SK-N-SH treated with all-trans-retinoic acid at 6 μM for 48 hours (cell line): ENCODE measurements at regions not wholly inside any gene's neighbourhood (a gene's known extent, or its start where the extent isn't known, plus 50 kb on each side); places are given as distances from the start of the nearest gene placed in this dataset.
A peak's percentile ranks its signal among the peaks of the same experiment; 100 is the strongest.

Experiments
- ATAC-seq: fragments of 200-7000 bp; cut with Tn5 transposase; 3 replicates; pipeline ENCODE4 v1.9.1; 2020; ENCODE audit warnings: mild to moderate bottlenecking, moderate library complexity
- ARNTL ChIP-seq: fragments of 450-650 bp; formaldehyde crosslinking; IDR thresholded peaks from 2 replicates; pipeline ENCODE4 v1.5.0; 2020; ENCODE audit warnings: low read depth, mild to moderate bottlenecking, moderate library complexity, borderline replicate concordance
- ESRRG ChIP-seq: fragments of 250-450 bp; sonication (Bioruptor Pico); IDR thresholded peaks from 2 replicates; pipeline ENCODE4 v1.6.1; 2021; ENCODE audit warnings: mild to moderate bottlenecking
- GLIS3 ChIP-seq: fragments of 250-450 bp; sonication (Bioruptor Pico); IDR thresholded peaks from 2 replicates; pipeline ENCODE4 v1.5.0; 2020; ENCODE audit warnings: mild to moderate bottlenecking, moderate library complexity
- ISL1 ChIP-seq: fragments of 250-450 bp; sonication (Bioruptor Pico); IDR thresholded peaks from 2 replicates; pipeline ENCODE4 v2.1.2; 2022; ENCODE audit warnings: mild to moderate bottlenecking, moderate library complexity
- OSR1 ChIP-seq: fragments of 250-450 bp; sonication (Bioruptor Pico); IDR thresholded peaks from 2 replicates; pipeline ENCODE4 v1.8.0; 2022; ENCODE audit warnings: moderate library complexity, mild to moderate bottlenecking, inconsistent platforms
- TCF4 ChIP-seq: fragments of 250-450 bp; sonication (Bioruptor Pico); IDR thresholded peaks from 2 replicates; pipeline ENCODE4 v1.8.0; 2021; ENCODE audit warnings: mild to moderate bottlenecking, moderate library complexity, borderline replicate concordance
- ZC3H10 ChIP-seq: fragments of 250-450 bp; sonication (Bioruptor Pico); IDR thresholded peaks from 2 replicates; pipeline ENCODE4 v1.5.1; 2021; ENCODE audit warnings: mild to moderate bottlenecking, moderate library complexity
- ZFP3 ChIP-seq: fragments of 250-450 bp; sonication (Bioruptor Pico); IDR thresholded peaks from 2 replicates; pipeline ENCODE4 v1.5.0; 2020; ENCODE audit warnings: mild to moderate bottlenecking, moderate library complexity
- ZNF565 ChIP-seq: fragments of 450-650 bp; formaldehyde crosslinking; conservative IDR thresholded peaks from 2 replicates; pipeline ENCODE4 v1.5.0; 2020; ENCODE audit warnings: low read depth, mild to moderate bottlenecking, moderate library complexity
- ZNF8 ChIP-seq: fragments of 450-650 bp; formaldehyde crosslinking; IDR thresholded peaks from 2 replicates; pipeline ENCODE4 v1.5.0; 2020; ENCODE audit warnings: mild to moderate bottlenecking, moderate library complexity
- TF ChIP-seq, protein P1 (sequence below): fragments of 250-450 bp; sonication (Bioruptor Pico); IDR thresholded peaks from 2 replicates; pipeline ENCODE4 v1.5.0; 2020; ENCODE audit warnings: mild to moderate bottlenecking, moderate library complexity
- TF ChIP-seq, protein P2 (sequence below): fragments of 250-450 bp; sonication (Bioruptor Pico); IDR thresholded peaks from 2 replicates; pipeline ENCODE4 v1.5.1; 2021; ENCODE audit warnings: mild to moderate bottlenecking, moderate library complexity
- TF ChIP-seq, protein P3 (sequence below): fragments of 250-450 bp; sonication (Bioruptor Pico); IDR thresholded peaks from 2 replicates; pipeline ENCODE4 v1.8.0; 2020; ENCODE audit warnings: mild to moderate bottlenecking, moderate library complexity, borderline replicate concordance
- TF ChIP-seq, protein P4 (sequence below): fragments of 250-450 bp; sonication (Bioruptor Pico); IDR thresholded peaks from 2 replicates; pipeline ENCODE4 v1.5.1; 2020; ENCODE audit warnings: low read depth, mild to moderate bottlenecking, moderate library complexity
- TF ChIP-seq, protein P5 (sequence below): fragments of 250-450 bp; sonication (Bioruptor Pico); IDR thresholded peaks from 2 replicates; pipeline ENCODE4 v1.8.0; 2021; ENCODE audit warnings: low read depth, mild to moderate bottlenecking, moderate library complexity, borderline replicate concordance

DNA sequence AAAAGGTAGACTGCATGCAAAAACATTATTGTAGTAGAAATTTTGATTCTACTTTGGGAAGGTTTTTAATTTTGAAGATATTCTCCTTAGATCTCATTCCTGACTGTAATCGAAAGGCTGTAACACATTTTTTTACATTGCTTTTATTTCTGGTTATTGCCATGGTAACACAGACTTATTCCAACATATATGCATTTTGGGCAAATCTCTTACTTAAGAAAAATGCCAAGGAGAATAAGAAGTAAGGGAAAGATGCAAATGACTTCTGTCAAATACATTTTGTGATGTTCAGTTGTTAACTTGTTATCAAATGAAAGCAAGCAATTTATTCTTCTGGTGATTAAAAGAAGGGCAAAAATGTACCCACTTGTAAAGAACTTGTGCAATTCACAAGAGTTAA lies 267.5 kb downstream of the AASDHPPT start (continued):
- TF ChIP-seq, protein P1, sequence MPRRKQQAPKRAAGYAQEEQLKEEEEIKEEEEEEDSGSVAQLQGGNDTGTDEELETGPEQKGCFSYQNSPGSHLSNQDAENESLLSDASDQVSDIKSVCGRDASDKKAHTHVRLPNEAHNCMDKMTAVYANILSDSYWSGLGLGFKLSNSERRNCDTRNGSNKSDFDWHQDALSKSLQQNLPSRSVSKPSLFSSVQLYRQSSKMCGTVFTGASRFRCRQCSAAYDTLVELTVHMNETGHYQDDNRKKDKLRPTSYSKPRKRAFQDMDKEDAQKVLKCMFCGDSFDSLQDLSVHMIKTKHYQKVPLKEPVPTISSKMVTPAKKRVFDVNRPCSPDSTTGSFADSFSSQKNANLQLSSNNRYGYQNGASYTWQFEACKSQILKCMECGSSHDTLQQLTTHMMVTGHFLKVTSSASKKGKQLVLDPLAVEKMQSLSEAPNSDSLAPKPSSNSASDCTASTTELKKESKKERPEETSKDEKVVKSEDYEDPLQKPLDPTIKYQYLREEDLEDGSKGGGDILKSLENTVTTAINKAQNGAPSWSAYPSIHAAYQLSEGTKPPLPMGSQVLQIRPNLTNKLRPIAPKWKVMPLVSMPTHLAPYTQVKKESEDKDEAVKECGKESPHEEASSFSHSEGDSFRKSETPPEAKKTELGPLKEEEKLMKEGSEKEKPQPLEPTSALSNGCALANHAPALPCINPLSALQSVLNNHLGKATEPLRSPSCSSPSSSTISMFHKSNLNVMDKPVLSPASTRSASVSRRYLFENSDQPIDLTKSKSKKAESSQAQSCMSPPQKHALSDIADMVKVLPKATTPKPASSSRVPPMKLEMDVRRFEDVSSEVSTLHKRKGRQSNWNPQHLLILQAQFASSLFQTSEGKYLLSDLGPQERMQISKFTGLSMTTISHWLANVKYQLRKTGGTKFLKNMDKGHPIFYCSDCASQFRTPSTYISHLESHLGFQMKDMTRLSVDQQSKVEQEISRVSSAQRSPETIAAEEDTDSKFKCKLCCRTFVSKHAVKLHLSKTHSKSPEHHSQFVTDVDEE (CRISPR knock-in tag) = no peak
- TF ChIP-seq OSR1 = no peak

DNA sequence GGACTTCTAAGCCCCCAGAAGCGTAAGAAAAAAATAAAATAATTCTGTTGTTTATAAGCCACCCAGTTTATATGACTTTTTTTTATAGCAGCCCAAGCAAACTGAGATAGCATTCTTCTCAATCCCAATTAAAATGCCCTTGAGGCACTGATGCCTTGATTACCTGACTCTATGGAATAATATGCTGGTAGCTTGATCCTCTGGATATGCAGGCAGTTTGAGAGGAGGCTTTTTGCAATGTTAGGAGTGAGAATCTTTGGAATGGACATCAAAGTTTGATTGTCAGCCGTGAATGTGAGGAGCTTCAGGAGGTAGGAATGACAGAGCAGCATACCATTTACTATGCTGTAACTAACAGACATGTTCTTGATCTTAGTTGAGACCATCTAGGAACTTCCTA lies 275.6 kb downstream of the AASDHPPT start:
- no peak for TF ChIP-seq TCF4
- no peak for TF ChIP-seq ESRRG (CRISPR knock-in tag)
- TF ChIP-seq ZFP3 (CRISPR knock-in tag) = no peak
- TF ChIP-seq ZNF565 (CRISPR knock-in tag) = no peak
- no peak for TF ChIP-seq OSR1
- TF ChIP-seq, protein P2, sequence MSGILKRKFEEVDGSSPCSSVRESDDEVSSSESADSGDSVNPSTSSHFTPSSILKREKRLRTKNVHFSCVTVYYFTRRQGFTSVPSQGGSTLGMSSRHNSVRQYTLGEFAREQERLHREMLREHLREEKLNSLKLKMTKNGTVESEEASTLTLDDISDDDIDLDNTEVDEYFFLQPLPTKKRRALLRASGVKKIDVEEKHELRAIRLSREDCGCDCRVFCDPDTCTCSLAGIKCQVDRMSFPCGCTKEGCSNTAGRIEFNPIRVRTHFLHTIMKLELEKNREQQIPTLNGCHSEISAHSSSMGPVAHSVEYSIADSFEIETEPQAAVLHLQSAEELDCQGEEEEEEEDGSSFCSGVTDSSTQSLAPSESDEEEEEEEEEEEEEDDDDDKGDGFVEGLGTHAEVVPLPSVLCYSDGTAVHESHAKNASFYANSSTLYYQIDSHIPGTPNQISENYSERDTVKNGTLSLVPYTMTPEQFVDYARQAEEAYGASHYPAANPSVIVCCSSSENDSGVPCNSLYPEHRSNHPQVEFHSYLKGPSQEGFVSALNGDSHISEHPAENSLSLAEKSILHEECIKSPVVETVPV = no peak
- TF ChIP-seq, protein P3, sequence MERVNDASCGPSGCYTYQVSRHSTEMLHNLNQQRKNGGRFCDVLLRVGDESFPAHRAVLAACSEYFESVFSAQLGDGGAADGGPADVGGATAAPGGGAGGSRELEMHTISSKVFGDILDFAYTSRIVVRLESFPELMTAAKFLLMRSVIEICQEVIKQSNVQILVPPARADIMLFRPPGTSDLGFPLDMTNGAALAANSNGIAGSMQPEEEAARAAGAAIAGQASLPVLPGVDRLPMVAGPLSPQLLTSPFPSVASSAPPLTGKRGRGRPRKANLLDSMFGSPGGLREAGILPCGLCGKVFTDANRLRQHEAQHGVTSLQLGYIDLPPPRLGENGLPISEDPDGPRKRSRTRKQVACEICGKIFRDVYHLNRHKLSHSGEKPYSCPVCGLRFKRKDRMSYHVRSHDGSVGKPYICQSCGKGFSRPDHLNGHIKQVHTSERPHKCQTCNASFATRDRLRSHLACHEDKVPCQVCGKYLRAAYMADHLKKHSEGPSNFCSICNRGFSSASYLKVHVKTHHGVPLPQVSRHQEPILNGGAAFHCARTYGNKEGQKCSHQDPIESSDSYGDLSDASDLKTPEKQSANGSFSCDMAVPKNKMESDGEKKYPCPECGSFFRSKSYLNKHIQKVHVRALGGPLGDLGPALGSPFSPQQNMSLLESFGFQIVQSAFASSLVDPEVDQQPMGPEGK = no peak
- TF ChIP-seq ZC3H10 (CRISPR knock-in tag) = no peak
- TF ChIP-seq ISL1 (CRISPR knock-in tag) = no peak
- TF ChIP-seq, protein P4, sequence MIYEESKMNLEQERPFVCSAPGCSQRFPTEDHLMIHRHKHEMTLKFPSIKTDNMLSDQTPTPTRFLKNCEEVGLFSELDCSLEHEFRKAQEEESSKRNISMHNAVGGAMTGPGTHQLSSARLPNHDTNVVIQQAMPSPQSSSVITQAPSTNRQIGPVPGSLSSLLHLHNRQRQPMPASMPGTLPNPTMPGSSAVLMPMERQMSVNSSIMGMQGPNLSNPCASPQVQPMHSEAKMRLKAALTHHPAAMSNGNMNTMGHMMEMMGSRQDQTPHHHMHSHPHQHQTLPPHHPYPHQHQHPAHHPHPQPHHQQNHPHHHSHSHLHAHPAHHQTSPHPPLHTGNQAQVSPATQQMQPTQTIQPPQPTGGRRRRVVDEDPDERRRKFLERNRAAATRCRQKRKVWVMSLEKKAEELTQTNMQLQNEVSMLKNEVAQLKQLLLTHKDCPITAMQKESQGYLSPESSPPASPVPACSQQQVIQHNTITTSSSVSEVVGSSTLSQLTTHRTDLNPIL (CRISPR knock-in tag) = no peak
- ATAC-seq = no peak

DNA sequence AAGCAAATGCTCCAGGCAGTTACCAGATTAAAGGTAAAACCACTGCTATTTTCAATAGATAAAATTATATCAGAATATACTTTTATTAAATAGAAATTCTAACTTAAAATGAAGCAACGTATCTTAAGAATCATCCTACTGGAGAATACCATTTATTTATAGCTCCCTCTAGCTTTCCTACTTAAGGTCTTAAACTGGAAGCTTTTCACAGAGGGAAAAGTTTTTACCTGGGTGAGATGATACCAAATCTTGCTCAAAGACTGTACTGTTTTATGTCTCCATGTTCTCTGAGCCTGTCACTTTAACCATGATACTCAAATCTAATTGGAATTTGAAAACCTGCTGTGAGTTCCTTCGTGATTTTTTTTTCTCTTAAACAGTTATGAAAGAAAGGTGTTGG lies 291.8 kb downstream of the AASDHPPT start:
- peak; percentile 50 for ATAC-seq
- TF ChIP-seq, protein P2 = no peak
- TF ChIP-seq TCF4 = no peak
- no peak for TF ChIP-seq ISL1 (CRISPR knock-in tag)
- TF ChIP-seq ZNF8 (CRISPR knock-in tag) = no peak
- TF ChIP-seq ARNTL (CRISPR knock-in tag) = no peak
- TF ChIP-seq, protein P5, sequence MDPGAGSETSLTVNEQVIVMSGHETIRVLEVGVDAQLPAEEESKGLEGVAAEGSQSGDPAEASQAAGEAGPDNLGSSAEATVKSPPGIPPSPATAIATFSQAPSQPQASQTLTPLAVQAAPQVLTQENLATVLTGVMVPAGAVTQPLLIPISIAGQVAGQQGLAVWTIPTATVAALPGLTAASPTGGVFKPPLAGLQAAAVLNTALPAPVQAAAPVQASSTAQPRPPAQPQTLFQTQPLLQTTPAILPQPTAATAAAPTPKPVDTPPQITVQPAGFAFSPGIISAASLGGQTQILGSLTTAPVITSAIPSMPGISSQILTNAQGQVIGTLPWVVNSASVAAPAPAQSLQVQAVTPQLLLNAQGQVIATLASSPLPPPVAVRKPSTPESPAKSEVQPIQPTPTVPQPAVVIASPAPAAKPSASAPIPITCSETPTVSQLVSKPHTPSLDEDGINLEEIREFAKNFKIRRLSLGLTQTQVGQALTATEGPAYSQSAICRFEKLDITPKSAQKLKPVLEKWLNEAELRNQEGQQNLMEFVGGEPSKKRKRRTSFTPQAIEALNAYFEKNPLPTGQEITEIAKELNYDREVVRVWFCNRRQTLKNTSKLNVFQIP = no peak

DNA sequence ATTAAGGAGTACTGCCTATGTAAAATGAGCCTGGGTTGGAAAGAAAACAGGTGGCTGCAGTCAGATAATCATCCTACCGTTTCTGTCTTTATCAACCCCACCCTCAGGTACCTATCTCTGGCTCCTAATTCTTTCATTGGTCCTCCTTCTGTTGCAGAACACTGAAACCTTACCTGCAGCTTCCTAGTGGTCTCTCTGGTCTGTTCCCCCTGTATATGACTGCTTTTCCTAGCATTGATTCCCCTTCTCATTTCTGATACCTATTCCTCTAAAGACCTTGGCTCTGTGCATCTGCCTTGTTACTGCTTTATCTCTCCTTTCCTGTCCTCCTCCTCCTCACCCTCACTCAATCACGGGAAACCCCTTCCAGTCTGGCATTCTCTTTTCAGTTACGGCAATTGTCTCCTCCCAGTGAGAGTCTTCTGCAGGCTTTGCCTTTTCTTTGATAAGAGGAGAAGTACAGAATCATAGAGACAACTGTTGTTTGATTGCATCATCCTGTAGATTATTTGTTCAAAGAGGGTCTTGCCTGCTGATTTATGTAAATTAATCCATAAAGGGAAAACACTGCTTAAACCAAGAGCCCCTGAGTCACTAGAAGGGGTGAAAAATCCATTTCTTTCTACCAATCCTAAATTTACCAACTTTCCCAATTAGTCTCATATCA lies 301.2 kb downstream of the AASDHPPT start:
- no peak for ATAC-seq
- TF ChIP-seq, protein P3 = peak; percentile 57; the same call in 1 of the 2 replicates
- TF ChIP-seq, protein P1 (CRISPR knock-in tag) = no peak
- TF ChIP-seq GLIS3 = peak; percentile 80; the same call in 1 of the 2 replicates
